ENCODE measurements at regions not wholly inside any gene's neighbourhood (a gene's known extent, or its start where the extent isn't known, plus 50 kb on each side); places are given as distances from the start of the nearest gene placed in this dataset.
"Not testable (repeated sequence)": the region's sequence is repeated elsewhere in the genome, so short reads cannot be mapped to it uniquely, and the experiment has no call there.

DNA sequence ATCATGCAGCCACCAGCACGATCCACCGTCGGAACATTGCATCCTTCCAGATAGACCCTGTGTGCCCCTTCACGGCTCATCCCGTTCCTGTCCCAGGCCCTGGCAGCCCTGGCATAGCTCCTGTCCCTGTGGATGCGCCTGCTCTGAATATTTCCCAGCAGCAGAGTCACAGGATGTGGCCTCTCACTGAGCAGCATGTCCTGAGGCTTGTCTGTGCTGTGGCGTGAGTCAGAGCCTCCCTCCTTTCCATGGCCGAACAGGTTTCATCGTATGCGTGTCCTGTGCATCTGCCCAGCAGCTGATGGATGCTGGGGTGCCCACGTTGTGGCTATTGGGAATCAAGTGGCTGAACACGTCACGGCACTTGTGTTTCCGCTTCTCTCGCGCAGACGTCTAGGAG, 4471.5 kb upstream of the TPTE start:
- TF ChIP-seq NFE2L1 (CRISPR knock-in tag; IDR thresholded peaks at IDR 0.05); ZNF232 (CRISPR knock-in tag; IDR thresholded peaks at IDR 0.05); ATF6 (CRISPR knock-in tag; IDR thresholded peaks at IDR 0.05); SP1 (CRISPR knock-in tag; conservative IDR thresholded peaks at IDR 0.05); SMAD3 (CRISPR knock-in tag; IDR thresholded peaks at IDR 0.05; ENCODE audit: borderline replicate concordance); ZNF512 (CRISPR knock-in tag; IDR thresholded peaks at IDR 0.05; ENCODE audit: borderline replicate concordance); HMGXB4 (CRISPR knock-in tag; IDR thresholded peaks at IDR 0.05); TCF7 (CRISPR knock-in tag; IDR thresholded peaks at IDR 0.05; ENCODE audit: low read depth); JUN (CRISPR knock-in tag; IDR thresholded peaks at IDR 0.05); ETV6 (CRISPR knock-in tag; IDR thresholded peaks at IDR 0.05): not testable (repeated sequence)
- TF ChIP-seq, protein P1, sequence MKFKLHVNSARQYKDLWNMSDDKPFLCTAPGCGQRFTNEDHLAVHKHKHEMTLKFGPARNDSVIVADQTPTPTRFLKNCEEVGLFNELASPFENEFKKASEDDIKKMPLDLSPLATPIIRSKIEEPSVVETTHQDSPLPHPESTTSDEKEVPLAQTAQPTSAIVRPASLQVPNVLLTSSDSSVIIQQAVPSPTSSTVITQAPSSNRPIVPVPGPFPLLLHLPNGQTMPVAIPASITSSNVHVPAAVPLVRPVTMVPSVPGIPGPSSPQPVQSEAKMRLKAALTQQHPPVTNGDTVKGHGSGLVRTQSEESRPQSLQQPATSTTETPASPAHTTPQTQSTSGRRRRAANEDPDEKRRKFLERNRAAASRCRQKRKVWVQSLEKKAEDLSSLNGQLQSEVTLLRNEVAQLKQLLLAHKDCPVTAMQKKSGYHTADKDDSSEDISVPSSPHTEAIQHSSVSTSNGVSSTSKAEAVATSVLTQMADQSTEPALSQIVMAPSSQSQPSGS (CRISPR knock-in tag; IDR thresholded peaks at IDR 0.05; ENCODE audit: borderline replicate concordance, low read depth), result not testable (repeated sequence)
- TF ChIP-seq, protein P2, sequence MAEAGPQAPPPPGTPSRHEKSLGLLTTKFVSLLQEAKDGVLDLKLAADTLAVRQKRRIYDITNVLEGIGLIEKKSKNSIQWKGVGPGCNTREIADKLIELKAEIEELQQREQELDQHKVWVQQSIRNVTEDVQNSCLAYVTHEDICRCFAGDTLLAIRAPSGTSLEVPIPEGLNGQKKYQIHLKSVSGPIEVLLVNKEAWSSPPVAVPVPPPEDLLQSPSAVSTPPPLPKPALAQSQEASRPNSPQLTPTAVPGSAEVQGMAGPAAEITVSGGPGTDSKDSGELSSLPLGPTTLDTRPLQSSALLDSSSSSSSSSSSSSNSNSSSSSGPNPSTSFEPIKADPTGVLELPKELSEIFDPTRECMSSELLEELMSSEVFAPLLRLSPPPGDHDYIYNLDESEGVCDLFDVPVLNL (CRISPR knock-in tag; IDR thresholded peaks at IDR 0.05; ENCODE audit: borderline replicate concordance, low read depth), result not testable (repeated sequence)
- TF ChIP-seq, protein P3, sequence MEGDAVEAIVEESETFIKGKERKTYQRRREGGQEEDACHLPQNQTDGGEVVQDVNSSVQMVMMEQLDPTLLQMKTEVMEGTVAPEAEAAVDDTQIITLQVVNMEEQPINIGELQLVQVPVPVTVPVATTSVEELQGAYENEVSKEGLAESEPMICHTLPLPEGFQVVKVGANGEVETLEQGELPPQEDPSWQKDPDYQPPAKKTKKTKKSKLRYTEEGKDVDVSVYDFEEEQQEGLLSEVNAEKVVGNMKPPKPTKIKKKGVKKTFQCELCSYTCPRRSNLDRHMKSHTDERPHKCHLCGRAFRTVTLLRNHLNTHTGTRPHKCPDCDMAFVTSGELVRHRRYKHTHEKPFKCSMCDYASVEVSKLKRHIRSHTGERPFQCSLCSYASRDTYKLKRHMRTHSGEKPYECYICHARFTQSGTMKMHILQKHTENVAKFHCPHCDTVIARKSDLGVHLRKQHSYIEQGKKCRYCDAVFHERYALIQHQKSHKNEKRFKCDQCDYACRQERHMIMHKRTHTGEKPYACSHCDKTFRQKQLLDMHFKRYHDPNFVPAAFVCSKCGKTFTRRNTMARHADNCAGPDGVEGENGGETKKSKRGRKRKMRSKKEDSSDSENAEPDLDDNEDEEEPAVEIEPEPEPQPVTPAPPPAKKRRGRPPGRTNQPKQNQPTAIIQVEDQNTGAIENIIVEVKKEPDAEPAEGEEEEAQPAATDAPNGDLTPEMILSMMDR (IDR thresholded peaks at IDR 0.05), result not testable (repeated sequence)
- TF ChIP-seq, protein P4, sequence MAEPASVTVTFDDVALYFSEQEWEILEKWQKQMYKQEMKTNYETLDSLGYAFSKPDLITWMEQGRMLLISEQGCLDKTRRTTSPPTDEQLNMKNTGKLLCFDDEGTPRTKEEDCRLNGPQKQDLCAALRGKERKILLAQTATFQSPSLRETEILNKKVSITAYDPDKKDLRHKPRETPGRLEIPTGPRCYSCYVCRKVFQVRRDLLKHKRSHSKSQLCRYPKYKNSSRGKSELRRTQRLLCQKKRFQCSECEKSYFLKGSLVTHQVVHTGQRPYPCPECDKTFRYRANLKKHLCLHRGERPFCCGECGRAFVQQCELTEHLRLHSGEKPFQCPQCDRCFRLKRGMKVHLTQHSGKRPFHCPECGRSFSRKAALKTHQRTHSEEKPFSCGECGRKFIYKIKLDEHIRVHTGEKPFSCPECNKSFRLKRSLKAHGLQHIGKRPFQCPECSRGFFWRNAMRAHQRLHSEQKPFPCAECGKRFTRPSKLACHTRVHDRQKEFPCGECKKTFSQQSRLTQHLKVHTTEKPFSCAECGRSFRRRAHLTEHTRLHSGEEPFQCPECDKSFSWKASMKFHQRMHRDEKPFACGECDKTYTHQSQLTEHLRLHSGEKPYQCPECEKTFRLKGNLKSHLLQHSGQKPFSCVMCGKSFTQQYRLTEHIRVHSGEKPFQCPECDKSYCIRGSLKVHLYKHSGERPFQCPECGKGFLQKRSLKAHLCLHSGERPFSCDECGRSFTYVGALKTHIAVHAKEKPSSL (CRISPR knock-in tag; conservative IDR thresholded peaks at IDR 0.05), result not testable (repeated sequence)

Measured in WTC11 (cell line).